IMR-90 (cell line): ENCODE measurements at regions not wholly inside any gene's neighbourhood (a gene's known extent, or its start where the extent isn't known, plus 50 kb on each side); places are given as distances from the start of the nearest gene placed in this dataset.

ENCODE experiments used
- ATAC-seq: fragments of 200-7000 bp; cut with Tn5 transposase; 2 replicates; pipeline ENCODE4 v1.9.1; 2020; ENCODE audit warnings: low read depth, mild to moderate bottlenecking, moderate library complexity
- BruUV-seq: library from RNA; stranded (reverse); fragments of 400-500 nt; replicated peaks from 2 replicates; lab custom pipeline; 2021; lab: Mats Ljungman, UMichigan
- CTCF ChIA-PET: fragments of 300-600 bp; formaldehyde crosslinking; extraction: SDS; loops from one replicate; lab custom pipeline; 2021; ENCODE audit warnings: antibody characterized with exemption; lab: Yijun Ruan, JAX
- POLR2A ChIA-PET: fragments of 300-600 bp; sonication (Branson Sonifier 250); formaldehyde crosslinking; loops from one replicate; lab custom pipeline; 2022; ENCODE audit warnings: antibody characterized with exemption; ENCODE audit not compliant: unreplicated experiment; lab: Charles Lee
- DNase-seq: peaks from one replicate; pipeline ENCODE4 v3.0.0; 2013
- H2AFZ ChIP-seq: replicated peaks from 2 replicates; pipeline ENCODE3; 2013; ENCODE audit warnings: low read length, mild to moderate bottlenecking; ENCODE audit not compliant: poor library complexity
- H2AK5ac ChIP-seq: 2 replicates; pipeline ENCODE4 v1.6.1; 2013; ENCODE audit warnings: low read depth, low read length, inconsistent platforms
- H2AK9ac ChIP-seq: replicated peaks from 2 replicates; pipeline ENCODE3; 2013; ENCODE audit warnings: mild to moderate bottlenecking, low read depth, low read length, moderate library complexity; ENCODE audit not compliant: poor library complexity
- H2BK120ac ChIP-seq: 2 replicates; pipeline ENCODE4 v1.6.1; 2013; ENCODE audit warnings: low read depth, low read length, inconsistent platforms
- H2BK15ac ChIP-seq: 3 replicates; pipeline ENCODE4 v1.6.1; 2013; ENCODE audit warnings: low read depth, low read length, inconsistent platforms
- H2BK20ac ChIP-seq: 2 replicates; pipeline ENCODE4 v1.6.1; 2013; ENCODE audit warnings: low read depth, mild to moderate bottlenecking, inconsistent platforms, low read length, moderate library complexity
- H2BK5ac ChIP-seq: 2 replicates; pipeline ENCODE4 v1.6.1; 2013; ENCODE audit warnings: mild to moderate bottlenecking, low read depth, low read length, inconsistent platforms; ENCODE audit not compliant: poor library complexity, severe bottlenecking
- H3K14ac ChIP-seq: replicated peaks from 2 replicates; pipeline ENCODE4 v1.6.1; 2013; ENCODE audit warnings: low read depth, low read length, inconsistent platforms
- H3K18ac ChIP-seq: 2 replicates; pipeline ENCODE4 v1.6.1; 2013; ENCODE audit warnings: low read depth, low read length, control low read depth
- H3K23ac ChIP-seq: 2 replicates; pipeline ENCODE4 v1.6.1; 2013; ENCODE audit warnings: low read depth, low read length, inconsistent platforms
- H3K27ac ChIP-seq: 2 replicates; pipeline ENCODE4 v1.5.1; 2013; ENCODE audit warnings: mild to moderate bottlenecking, control low read depth, low read length; ENCODE audit not compliant: insufficient read depth
- H3K27me3 ChIP-seq: 2 replicates; pipeline ENCODE4 v1.6.1; 2013; ENCODE audit warnings: low read length; ENCODE audit not compliant: control insufficient read depth, insufficient read depth
- H3K36me3 ChIP-seq: 2 replicates; pipeline ENCODE4 v1.6.1; 2013; ENCODE audit warnings: low read length, mixed read lengths; ENCODE audit not compliant: control insufficient read depth, insufficient read depth
- H3K4ac ChIP-seq: 2 replicates; pipeline ENCODE4 v1.6.1; 2013; ENCODE audit warnings: low read depth, low read length, inconsistent platforms
- H3K4me1 ChIP-seq: 2 replicates; pipeline ENCODE4 v1.6.1; 2013; ENCODE audit warnings: low read length, mixed read lengths; ENCODE audit not compliant: control insufficient read depth, insufficient read depth
- H3K4me2 ChIP-seq: 2 replicates; pipeline ENCODE4 v1.6.1; 2013; ENCODE audit warnings: low read depth, mild to moderate bottlenecking, control low read depth, low read length, moderate library complexity
- H3K4me3 ChIP-seq: 2 replicates; pipeline ENCODE4 v1.5.1; 2013; ENCODE audit warnings: low read depth, mild to moderate bottlenecking, control low read depth, low read length, moderate library complexity; ENCODE audit not compliant: insufficient read depth
- H3K56ac ChIP-seq: 2 replicates; pipeline ENCODE4 v1.6.1; 2013; ENCODE audit warnings: low read length, inconsistent platforms; ENCODE audit not compliant: insufficient read depth; ENCODE audit errors: extremely low read depth
- H3K79me1 ChIP-seq, 2 experiments: 2 replicates each; pipeline ENCODE4 v1.6.1; 2013; ENCODE audit warnings: low read length in 2 of 2, inconsistent platforms in 1 of 2, low read depth in 1 of 2
- H3K9ac ChIP-seq: 2 replicates; pipeline ENCODE4 v1.6.1; 2013; ENCODE audit warnings: low read depth, low read length, control low read depth
- H3K9me1 ChIP-seq: 2 replicates; pipeline ENCODE4 v1.6.1; 2013; ENCODE audit warnings: low read length, inconsistent platforms; ENCODE audit not compliant: insufficient read depth
- H3K9me3 ChIP-seq: 2 replicates; pipeline ENCODE4 v1.6.1; 2013; ENCODE audit warnings: low read length; ENCODE audit not compliant: control insufficient read depth, insufficient read depth
- H4K20me1 ChIP-seq: 2 replicates; pipeline ENCODE4 v1.6.1; 2013; ENCODE audit warnings: low read length, inconsistent platforms; ENCODE audit not compliant: insufficient read depth
- H4K5ac ChIP-seq: 2 replicates; pipeline ENCODE4 v1.6.1; 2013; ENCODE audit warnings: mild to moderate bottlenecking, low read depth, low read length, control low read depth
- H4K8ac ChIP-seq, 2 experiments: 2 replicates each; pipeline ENCODE4 v1.6.1; 2013; ENCODE audit warnings: low read depth in 2 of 2, low read length in 2 of 2, control low read depth in 1 of 2, inconsistent platforms in 1 of 2
- H4K91ac ChIP-seq: 2 replicates; pipeline ENCODE4 v1.6.1; 2013; ENCODE audit warnings: low read depth, low read length, inconsistent platforms; ENCODE audit not compliant: insufficient read depth
- BHLHE40 ChIP-seq: fragments of 150-350 bp; IDR thresholded peaks from 2 replicates; pipeline ENCODE4 v1.6.1; 2016; ENCODE audit warnings: mild to moderate bottlenecking, low read depth, low read length
- CEBPB ChIP-seq: IDR thresholded peaks from 2 replicates; pipeline ENCODE4 v1.6.1; 2012; ENCODE audit warnings: low read depth, low read length, improper control_type of control experiment
- CHD1 ChIP-seq: IDR thresholded peaks from 2 replicates; pipeline ENCODE4 v1.6.1; 2012; ENCODE audit warnings: low read depth, low read length, improper control_type of control experiment
- CTCF ChIP-seq: conservative IDR thresholded peaks from 2 replicates; pipeline ENCODE4 v1.5.1; 2012; ENCODE audit warnings: mild to moderate bottlenecking, low read depth, low read length, improper control_type of control experiment
- FOS ChIP-seq: fragments of 150-350 bp; IDR thresholded peaks from 2 replicates; pipeline ENCODE4 v1.6.1; 2016; ENCODE audit warnings: low read depth, low read length
- MAFK ChIP-seq: IDR thresholded peaks from 2 replicates; pipeline ENCODE4 v1.6.1; 2012; ENCODE audit warnings: low read depth, low read length, improper control_type of control experiment
- MAZ ChIP-seq: IDR thresholded peaks from 2 replicates; pipeline ENCODE4 v1.6.1; 2012; ENCODE audit warnings: low read depth, mild to moderate bottlenecking, low read length, improper control_type of control experiment, moderate library complexity, borderline replicate concordance
- MXI1 ChIP-seq: IDR thresholded peaks from 2 replicates; pipeline ENCODE4 v1.6.1; 2012; ENCODE audit warnings: low read depth, mild to moderate bottlenecking, low read length, moderate library complexity, borderline replicate concordance
- NFE2L2 ChIP-seq: fragments of 150-350 bp; IDR thresholded peaks from 2 replicates; pipeline ENCODE4 v1.6.1; 2016; ENCODE audit warnings: low read depth, mild to moderate bottlenecking, low read length
- POLR2A ChIP-seq: IDR thresholded peaks from 2 replicates; pipeline ENCODE4 v1.6.1; 2012; ENCODE audit warnings: mild to moderate bottlenecking, low read depth, low read length
- RAD21 ChIP-seq: IDR thresholded peaks from 2 replicates; pipeline ENCODE4 v1.6.1; 2012; ENCODE audit warnings: low read length, improper control_type of control experiment
- RCOR1 ChIP-seq: IDR thresholded peaks from 2 replicates; pipeline ENCODE4 v1.6.1; 2012; ENCODE audit warnings: mild to moderate bottlenecking, low read length, improper control_type of control experiment; ENCODE audit not compliant: insufficient replicate concordance
- RFX5 ChIP-seq: IDR thresholded peaks from 2 replicates; pipeline ENCODE4 v1.8.0; 2012; ENCODE audit warnings: low read depth, mild to moderate bottlenecking, low read length, moderate library complexity
- SMC3 ChIP-seq: fragments of 150-350 bp; IDR thresholded peaks from 2 replicates; pipeline ENCODE4 v1.6.1; 2016; ENCODE audit warnings: low read depth, mild to moderate bottlenecking, antibody characterized with exemption, low read length, moderate library complexity
- WGBS, 2 experiments: methylation state at CpG; one replicate each; pipeline versions ENCODE4 v1.1.5 to v1.1.7; 2013; ENCODE audit warnings: missing lambda C conversion rate in 2 of 2; ENCODE audit not compliant: insufficient read length in 1 of 2; ENCODE audit errors: extremely low coverage in 2 of 2; 5-methylcytosine and 5-hydroxymethylcytosine counted together
- dilution Hi-C: fragments of 300-500 bp; cut with HindIII; formaldehyde crosslinking; loops from one replicate; pipeline ENCODE4 v1.14.3; 2018; ENCODE audit warnings: low sequenced_read_pairs; ENCODE audit not compliant: unreplicated experiment
- in situ Hi-C: fragments of 300-500 bp; cut with MboI; formaldehyde crosslinking; loops from 3 replicates; pipeline ENCODE4 v1.14.3; 2019; ENCODE audit warnings: low sequenced_read_pairs, inconsistent platforms, mixed read lengths
- intact Hi-C: fragments of 100-400 bp; cut with micrococcal nuclease; formaldehyde crosslinking; loops from 2 replicates; pipeline ENCODE4 v1.10.0; 2022
- TF ChIP-seq, protein P1 (sequence below): fragments of 150-350 bp; IDR thresholded peaks from 2 replicates; pipeline ENCODE4 v1.6.1; 2017; ENCODE audit warnings: mild to moderate bottlenecking, antibody characterized with exemption, low read length, low read depth
- TF ChIP-seq, protein P2 (sequence below): fragments of 150-350 bp; IDR thresholded peaks from 2 replicates; pipeline ENCODE4 v1.6.1; 2016; ENCODE audit warnings: low read depth, mild to moderate bottlenecking, low read length, moderate library complexity, borderline replicate concordance

DNA sequence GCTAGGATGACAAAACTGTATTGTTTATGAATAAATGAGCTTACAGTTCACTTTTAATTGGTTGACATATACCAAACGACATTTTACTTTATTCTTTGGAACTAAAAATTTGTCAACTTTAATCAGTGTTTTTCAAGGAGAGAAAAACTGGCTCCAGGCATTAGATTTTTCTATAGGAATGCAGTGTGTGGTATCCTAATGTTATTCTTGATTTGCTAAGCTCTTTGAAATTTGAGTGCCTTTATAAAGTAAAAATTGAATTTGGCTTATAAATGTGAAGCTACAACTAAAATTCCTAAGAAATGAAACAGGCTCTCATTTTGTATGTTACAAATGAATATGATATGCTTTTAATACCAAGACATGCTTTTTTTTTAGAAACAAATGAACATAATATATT is 442.2 kb upstream of the TRAM1L1 start:
- H2AK9ac ChIP-seq, result no peak overlapping the region
- no peak overlapping the region for H2BK120ac ChIP-seq
- no peak overlapping the region for H3K9ac ChIP-seq
- dilution Hi-C loops, result no loop called here
- intact Hi-C loops, result no loop called here
- H3K4me3 ChIP-seq, result no peak overlapping the region
- no TSS peak for BruUV-seq
- TF ChIP-seq BHLHE40, result no peak
- no peak for TF ChIP-seq CHD1
- TF ChIP-seq RFX5, result no peak
- no peak for TF ChIP-seq MXI1
- no peak for TF ChIP-seq RAD21
- no peak for TF ChIP-seq RCOR1
- no peak for TF ChIP-seq NFE2L2
- no peak for TF ChIP-seq SMC3
- TF ChIP-seq CEBPB, result no peak
- TF ChIP-seq, protein P1, sequence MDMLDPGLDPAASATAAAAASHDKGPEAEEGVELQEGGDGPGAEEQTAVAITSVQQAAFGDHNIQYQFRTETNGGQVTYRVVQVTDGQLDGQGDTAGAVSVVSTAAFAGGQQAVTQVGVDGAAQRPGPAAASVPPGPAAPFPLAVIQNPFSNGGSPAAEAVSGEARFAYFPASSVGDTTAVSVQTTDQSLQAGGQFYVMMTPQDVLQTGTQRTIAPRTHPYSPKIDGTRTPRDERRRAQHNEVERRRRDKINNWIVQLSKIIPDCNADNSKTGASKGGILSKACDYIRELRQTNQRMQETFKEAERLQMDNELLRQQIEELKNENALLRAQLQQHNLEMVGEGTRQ, result no peak
- TF ChIP-seq, protein P2, sequence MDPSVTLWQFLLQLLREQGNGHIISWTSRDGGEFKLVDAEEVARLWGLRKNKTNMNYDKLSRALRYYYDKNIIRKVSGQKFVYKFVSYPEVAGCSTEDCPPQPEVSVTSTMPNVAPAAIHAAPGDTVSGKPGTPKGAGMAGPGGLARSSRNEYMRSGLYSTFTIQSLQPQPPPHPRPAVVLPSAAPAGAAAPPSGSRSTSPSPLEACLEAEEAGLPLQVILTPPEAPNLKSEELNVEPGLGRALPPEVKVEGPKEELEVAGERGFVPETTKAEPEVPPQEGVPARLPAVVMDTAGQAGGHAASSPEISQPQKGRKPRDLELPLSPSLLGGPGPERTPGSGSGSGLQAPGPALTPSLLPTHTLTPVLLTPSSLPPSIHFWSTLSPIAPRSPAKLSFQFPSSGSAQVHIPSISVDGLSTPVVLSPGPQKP, result no peak
- TF ChIP-seq MAZ, result no peak
- TF ChIP-seq MAFK, result no peak
- TF ChIP-seq CTCF, result no peak
- no peak for TF ChIP-seq POLR2A
- no peak for TF ChIP-seq FOS
- CTCF ChIA-PET, result interaction anchor here (0.6 kb wide), 1 partner anchor 394 kb away, joined by 4 read pairs; no protein-coding TSS in a partner anchor
- H3K56ac ChIP-seq, result no peak overlapping the region
- no peaks in the 10 kb centered on the region for H3K4me1 ChIP-seq
- no peak overlapping the region for H2AFZ ChIP-seq
- in situ Hi-C loops, result no loop called here
- ATAC-seq, result no peak
- no peak overlapping the region for H2AK5ac ChIP-seq
- H3K14ac ChIP-seq, result no peak overlapping the region
- H3K36me3 ChIP-seq, result no peaks in the 10 kb centered on the region
- no peak overlapping the region for H4K5ac ChIP-seq
- H3K79me1 ChIP-seq, result no peaks in the 10 kb centered on the region
- POLR2A ChIA-PET, result no interaction called here
- WGBS, 2 experiments, result no CpG with 5 or more reads among the region's 1 CpG
- no peak overlapping the region for H3K27ac ChIP-seq
- H4K20me1 ChIP-seq, result no peaks in the 10 kb centered on the region
- H3K9me1 ChIP-seq, result no peaks in the 10 kb centered on the region
- no peak overlapping the region for H4K91ac ChIP-seq
- H2BK15ac ChIP-seq, result no peak overlapping the region
- H3K4ac ChIP-seq, result no peak overlapping the region
- no peak overlapping the region for H3K23ac ChIP-seq
- H3K4me2 ChIP-seq, result no peak overlapping the region
- no peaks in the 10 kb centered on the region for H3K9me3 ChIP-seq
- no peak overlapping the region for H2BK5ac ChIP-seq
- DNase-seq, result no peak
- no peak overlapping the region for H3K18ac ChIP-seq
- no peak overlapping the region for H4K8ac ChIP-seq
- H2BK20ac ChIP-seq, result no peak overlapping the region
- H3K27me3 ChIP-seq, result no peaks in the 10 kb centered on the region
